GM19043 (cell line): ENCODE measurements at regions not wholly inside any gene's neighbourhood (a gene's known extent, or its start where the extent isn't known, plus 50 kb on each side); places are given as distances from the start of the nearest gene placed in this dataset.

Source experiments
- ATAC-seq: cut with Tn5 transposase; IDR thresholded peaks from one replicate; pipeline ENCODE4 v1.9.1; 2021; ENCODE audit warnings: low read depth; ENCODE audit not compliant: unreplicated experiment

DNA sequence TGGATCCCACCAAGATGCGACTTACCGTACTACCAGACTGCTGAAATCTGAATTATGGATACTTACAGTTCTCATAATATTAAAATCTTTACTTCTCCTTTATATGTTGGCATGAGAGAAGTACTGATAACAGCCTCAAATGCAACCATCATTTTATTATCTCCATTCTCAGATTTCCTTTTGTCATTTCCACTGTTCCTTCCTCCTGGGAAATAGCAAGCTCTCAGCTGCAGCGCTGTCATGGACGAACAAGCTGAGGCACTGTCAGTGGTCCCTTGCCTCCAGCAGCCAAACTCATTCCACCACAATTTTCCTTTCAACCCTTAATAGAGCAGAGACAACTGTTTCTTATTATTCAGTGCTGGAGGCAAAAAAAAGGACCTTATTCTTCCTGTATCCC lies 478.4 kb downstream of the ARL4A start:
- ATAC-seq: no peak

DNA sequence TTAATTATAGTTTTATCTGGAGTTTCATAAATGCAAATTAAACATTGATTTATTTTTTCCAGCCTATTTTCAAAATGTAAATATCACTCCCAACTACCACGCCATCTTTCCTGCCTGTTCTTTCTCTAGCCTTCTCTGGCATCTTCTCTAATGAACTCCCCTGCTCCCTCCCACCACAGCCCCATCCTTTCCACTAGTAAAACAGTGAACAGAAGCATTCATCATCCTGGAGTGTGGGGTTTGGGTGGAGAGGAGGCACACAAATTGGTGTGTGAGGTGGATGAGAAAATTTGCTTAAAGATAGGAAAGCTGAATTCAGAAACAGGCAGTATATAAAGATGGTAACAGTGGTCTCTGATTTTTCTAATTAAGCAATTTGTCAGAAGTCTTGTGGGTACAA lies 479.4 kb downstream of the ARL4A start:
- ATAC-seq: no peak

DNA sequence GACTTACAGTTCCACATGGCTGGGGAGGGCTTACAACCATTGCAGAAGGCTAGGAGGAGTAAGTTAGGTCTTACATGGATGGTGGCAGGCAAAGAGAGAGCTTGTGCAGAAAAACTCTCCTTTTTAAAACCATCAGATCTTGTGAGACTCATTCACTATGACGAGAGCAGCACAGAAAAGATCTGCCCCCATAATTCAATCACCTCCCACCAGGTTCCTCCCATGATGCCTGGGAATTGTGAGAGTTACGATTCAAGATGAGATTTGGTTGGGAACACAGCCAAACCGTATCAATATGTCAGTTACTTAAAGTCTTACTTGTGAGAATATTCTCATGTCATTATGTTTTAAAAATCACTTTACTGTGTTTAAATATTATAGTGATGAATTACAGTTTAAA lies 481.9 kb downstream of the ARL4A start:
- no peak for ATAC-seq

DNA sequence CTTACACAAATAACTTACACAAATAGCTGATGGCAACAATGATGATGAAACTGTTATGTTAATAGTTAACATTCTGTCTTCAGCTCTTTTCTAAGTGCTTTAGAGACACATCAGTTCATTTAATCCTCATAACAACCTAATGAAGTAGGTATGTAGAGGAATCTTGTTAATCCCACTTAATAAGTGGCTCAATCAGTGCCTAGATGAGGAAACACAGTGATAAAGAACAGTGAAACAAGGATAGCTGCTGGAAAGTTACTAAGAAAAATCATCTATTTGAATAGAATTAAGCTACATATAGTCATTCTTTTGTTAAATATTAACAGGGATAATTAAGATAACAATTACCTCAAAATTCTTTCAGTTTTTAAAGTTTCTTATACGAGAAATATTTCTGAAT lies 487.6 kb downstream of the ARL4A start:
- no peak for ATAC-seq

DNA sequence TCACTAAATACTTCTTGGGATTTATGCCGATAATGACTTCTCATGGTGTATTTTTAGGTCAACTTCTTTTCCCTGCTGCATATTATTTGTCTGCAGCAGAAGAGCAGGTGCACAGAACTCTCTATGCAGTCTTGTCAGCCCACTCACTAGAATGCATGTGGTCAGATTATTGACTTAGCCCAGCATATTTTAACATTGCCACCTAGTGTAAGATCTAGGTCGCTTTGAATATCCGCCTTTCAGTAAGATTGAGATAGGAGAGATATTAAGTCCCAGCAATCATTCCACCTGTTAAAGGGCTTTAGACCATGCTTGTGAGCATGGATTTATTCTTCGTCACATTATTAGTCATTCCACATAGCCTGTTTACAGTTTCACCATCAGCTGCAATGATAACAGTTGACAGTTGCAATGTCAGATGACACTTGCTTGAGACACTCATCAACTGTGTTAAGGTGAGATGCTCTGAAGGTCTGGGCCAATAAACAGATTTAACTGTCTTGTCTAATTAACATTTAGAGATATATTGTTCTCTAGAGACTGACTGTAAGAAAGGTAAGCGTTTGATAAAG lies 491.7 kb downstream of the ARL4A start:
- ATAC-seq: no peak

DNA sequence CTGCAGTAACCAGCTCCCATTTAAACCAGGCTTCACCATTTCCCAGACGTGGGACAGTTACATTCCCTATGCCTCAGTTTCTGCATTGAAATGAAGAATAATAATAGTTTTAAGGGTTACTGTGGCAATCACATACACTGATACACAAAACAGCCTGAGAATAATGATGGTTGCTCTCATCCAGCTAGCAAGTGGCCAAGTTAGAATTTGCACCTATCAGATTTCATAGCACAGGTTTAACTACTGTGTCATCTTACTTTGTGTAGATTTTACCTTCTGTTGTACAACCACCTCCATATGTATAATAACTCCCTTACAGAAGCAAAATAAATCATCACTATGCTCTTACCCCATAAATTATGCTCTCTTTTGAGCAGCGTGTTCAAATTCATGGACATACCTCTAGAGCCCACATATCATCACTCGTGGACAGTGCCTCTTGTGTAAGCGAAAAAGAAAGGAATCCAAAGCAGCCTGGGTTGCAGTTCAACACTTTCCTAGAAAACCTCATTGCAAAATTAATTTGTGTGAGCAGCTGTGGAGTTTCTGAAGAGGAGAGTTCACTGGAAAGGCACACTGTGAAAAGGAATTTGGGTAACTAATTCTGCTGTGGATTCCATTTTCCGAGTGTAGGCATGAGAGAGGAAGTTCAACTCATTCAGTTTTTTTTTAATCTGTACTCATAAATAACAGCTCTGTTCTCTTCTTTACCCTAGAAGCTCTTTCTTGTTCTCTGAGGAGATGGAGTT lies 492.5 kb downstream of the ARL4A start:
- no peak for ATAC-seq

DNA sequence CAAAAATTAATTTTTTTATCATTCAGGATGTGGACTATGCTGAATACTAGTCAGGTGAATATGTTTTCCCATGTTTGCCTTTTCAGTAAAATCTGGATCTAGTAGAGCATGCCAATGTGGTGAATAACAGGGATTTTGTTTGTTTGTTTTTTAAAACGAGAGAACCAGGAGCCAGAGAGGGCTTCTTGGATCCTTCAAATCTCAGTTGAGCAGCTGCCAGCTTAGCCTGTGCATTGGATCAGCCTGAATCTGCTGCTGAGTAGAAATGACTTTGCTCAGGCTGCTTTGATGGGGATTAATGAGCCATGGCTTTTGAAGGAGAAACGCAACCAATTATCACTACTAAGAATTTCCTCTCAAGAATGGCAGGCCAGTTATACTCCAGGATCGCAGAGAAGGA lies 493.8 kb downstream of the ARL4A start:
- ATAC-seq: no peak

DNA sequence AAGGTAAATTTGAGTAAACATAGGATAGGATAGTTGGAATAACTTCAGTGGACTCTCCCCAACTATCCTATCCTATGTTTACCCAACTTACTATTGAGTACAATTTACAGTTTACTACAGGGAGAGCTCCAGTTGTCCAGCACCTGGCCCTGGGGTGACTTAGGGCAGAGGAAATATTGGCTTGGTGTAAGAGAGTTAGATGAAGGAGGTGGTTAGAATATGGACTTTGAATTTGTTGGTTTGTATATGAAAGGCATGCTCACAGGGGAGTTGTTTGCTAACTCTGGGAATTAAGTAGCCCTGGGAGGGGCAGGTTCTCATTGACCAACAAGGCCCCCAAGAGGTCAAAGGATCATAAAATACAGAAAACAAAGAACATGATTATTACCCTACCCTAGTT lies 497.7 kb downstream of the ARL4A start:
- no peak for ATAC-seq

DNA sequence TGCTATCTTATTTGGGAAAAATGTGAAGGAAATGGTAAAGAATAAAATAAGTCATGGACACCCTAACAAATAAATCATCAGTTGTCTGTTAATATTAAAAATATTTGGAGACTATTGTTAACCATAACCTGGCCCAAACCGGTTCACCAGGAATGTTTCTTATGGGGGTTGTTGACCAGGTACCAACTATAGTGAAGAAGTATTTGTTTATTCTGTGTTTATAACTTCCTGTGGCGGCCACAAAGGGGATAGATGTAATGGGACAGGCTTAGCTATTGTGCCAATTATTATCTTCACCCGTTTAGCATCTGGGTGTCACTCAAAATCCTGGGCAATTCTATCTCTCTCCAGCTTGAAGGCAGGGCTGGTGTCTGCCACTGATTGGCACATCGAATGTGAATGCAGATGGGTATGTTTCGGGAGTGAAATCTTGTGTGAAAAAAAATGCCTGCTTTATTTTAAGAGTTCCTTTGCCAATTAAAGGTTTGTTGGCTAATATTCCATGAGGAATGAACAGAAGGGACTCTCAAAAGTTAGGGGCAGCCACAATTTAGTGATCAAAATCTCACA lies 500.9 kb downstream of the ARL4A start:
- no peak for ATAC-seq

DNA sequence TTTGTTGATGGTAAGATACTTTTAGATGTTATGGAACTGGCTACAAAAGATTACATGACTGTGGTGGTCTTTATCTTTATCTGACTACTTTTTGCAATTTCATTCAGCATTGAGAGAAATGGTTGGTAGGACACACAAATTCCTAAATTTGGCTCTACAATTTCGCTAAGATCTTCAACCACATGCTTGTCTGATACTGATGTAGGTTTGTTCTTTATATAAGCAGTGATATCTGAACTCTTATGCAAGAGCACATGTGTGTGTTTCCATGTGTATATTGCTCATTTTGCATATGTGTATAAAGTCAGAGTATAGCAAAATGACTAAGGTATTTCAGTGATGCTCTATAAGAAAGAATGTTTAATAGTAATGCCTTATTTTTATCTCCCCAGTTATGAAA lies 501.5 kb downstream of the ARL4A start:
- no peak for ATAC-seq

DNA sequence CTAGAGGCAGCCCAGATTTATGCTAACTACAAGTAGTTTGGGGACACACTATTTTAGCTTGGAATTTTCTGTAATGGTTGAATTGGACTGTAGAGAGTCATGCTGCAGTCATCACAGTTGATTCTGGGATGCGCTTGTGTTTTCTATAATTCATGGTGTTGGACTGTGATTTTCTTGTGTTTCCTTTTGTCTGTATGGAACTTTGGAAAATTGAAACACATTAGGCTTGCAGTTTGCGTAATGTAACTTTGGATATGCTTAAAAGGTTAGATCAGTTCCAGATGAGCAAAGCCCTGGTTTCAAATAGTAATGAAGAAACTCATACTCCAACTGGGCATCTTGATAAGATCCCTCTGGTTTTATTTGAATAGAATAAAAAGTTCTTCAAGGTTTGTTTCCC lies 502.2 kb downstream of the ARL4A start:
- ATAC-seq: no peak

DNA sequence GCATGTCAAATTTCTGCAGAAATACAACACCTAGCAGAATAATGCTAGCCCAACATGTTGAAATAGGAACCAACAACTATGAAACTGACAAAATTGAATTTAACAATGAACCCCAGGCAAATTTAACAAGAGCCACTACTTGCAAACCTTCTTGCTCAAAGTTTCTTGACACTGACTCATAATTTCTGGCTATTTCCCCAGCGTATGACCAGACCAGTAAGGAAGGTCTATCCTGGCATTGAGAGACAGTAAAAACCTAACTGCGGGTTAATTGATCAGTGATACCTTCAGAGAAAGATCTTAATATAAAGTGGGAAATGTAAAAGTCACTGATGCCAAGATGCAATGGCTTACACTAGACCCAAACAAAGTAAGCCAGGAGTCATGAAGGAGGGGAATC lies 510.1 kb downstream of the ARL4A start:
- no peak for ATAC-seq

DNA sequence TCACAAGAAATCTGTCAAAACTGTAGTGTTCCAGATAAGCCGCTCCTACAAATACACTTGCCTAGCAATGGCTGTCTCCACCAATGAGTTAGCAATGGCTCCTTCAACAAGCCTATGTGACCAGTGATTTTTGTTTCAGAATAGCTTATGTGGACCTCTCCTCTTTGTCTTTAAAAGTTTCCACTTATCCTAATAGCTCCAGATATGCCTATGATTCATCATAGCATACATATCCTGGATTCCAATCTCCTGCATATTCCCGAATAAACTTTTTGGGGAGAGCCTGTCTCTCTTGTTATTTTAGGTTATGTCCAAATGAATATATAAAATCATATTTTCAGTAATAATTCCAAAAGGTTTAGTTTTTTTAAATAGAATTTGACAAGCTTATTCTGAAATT lies 510.6 kb downstream of the ARL4A start:
- no peak for ATAC-seq

DNA sequence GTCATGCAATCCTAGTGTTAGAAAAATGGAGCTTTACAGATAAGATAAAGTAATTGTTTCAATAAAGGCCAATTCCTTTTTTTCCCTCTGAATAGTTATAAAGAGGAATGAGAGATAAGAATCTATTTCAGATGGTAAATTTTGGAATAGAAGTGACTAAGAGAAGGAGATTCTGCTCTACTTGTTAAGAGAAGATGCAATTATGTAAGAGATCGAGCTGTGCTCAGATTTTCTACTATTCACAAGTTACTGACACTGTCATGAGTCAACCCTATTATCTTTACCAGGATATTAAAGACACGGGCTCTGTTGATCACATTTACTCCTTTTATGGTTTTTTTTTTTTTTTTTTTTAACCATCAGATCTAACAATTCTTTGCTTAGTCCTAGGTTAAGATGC lies 511.3 kb downstream of the ARL4A start:
- ATAC-seq: no peak

DNA sequence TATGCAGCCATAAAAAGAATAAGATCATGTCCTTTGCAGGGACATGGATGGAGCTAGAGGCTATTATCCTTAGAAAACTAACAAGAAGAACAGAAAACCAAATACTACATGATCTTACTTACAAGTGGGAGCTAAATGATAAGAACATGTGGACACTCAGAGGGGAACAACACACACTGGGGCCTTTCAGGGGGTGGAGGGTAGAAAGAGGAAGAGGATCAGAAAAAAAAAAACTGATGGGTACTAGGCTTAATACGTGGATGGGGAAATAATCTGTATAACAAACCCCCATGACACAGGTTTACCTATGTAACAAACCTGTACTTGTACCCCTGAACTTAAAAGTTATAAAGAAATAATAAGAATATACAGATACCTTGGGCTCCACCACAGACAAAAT lies 514.2 kb downstream of the ARL4A start:
- ATAC-seq: no peak

DNA sequence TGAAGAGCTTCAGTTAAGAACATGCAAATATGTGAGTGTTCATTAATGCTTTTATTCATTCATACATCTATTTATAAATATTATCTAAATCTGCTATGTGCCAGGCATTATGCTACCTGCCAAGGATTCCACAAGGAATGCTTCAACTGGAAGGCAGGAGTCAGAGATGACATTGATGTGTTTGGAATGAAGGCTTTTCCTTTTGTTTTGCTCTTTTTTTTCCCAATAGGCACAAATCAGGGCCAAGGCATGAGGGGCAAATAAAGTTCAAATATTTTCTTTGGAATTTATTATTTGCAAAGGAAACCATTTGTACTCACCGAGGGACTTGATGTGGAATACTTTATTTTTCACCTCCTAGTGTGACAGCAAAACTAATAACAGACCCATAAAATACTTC lies 530.3 kb downstream of the ARL4A start:
- no peak for ATAC-seq

DNA sequence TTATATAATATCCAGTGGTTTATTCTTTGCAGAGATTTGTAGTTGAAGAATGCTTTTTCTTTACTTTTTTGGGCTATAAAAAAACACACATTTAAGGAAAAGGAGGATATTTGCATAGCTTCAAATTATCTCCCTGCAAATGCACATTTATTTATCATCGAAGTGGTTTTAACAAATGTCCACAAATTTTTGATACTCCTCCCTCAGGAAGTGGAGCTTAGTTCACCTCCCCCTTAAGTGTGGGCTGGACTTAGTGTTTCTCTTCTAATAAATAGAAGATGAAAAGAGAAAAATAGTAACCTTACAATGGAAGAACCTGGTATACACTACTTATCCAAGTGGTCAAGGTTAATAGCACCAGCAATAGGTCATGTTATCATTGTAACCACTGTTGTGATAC lies 537.6 kb downstream of the ARL4A start:
- ATAC-seq: no peak

DNA sequence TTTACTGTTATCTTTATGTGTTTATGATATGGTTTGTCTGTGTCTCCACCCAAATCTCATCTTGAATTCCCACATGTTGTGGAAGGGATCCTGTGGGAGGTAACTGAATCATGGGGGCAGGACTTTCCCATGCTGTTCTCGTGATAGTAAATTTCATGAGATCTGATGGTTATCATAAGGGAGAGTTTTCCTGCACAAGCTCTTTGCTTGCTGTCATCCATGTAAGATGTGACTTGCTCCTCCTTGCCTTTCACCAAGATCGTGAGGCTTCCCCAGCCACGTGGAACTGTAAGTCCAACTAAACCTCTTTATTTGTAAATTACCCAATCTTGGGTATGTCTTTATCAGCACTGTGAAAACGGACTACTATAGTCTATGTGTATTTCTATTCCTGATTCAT lies 539.0 kb downstream of the ARL4A start:
- no peak for ATAC-seq

DNA sequence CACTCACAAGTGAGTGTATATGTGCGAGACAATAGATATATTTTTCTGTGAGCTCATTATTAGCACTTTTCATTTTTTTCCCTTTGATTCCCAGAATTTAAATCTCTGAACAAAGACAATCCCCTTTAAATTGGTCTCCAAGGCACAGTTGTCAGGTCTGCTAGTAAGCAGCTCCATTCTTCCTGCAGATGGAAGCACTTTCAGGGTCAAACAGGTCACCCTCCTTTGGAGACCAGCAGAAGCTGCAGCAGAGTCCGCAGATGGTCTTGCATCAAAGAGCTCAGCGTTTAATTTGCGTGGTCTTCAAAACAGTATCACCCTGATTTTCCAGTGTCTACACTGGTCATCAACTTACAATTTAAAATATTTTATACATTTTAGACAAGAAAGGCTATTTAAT lies 543.8 kb downstream of the ARL4A start:
- no peak for ATAC-seq

DNA sequence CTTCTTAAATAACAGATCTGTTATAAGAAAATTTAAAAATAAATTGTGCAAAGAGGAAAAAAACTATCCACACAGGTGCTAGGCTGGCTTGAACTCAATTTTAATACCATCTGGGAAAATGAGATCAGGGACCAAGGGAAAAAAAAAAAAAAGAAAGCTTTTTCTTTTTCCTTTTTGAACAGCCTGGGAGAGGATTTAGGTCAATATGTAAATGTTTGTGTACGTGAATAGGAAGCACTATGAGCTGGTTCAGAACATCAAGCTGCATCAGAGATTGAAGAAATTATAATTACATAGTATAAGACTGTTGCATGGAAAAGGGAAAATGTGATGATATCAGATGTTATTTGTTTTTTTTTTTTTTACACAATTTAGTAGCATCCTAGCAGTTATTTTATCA lies 548.0 kb downstream of the ARL4A start:
- no peak for ATAC-seq

DNA sequence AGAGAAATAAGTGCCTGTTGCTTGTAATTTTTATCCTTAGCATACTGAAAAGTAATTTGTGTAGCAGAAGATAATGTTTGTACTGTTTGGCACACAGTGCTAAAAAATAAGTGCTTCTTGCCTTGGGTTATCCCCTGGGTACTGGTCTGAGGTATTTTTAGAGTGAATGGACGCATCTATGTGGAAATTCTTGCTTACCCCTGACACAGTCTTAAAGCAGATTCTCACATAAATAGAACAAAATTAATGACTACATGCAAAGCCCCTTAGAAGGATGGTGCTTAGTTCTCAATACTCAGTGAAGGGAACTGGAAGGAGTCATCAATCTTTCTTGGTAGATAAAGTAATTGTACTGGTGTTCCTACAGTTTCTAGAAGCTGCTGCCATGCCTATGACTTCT lies 548.6 kb downstream of the ARL4A start:
- no peak for ATAC-seq

DNA sequence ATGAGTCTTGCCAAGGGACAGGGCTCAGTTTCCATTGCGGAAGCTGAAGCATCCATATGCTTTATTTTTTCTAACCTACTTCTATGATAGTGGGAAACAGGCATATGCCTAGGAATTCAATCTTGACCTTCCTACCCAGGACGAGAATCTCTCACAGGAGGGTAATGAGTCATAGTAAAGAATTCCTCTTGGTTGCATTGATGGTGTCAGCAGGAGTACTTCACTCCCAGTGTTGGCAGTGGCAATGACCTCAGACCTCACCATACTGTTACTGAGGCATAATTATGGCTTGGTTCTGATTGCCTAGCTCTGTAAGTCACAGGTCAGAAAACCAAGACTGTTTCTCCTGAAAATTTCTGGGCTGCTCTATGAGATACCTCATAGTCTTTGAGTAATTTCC lies 552.9 kb downstream of the ARL4A start:
- ATAC-seq: no peak
